ENCODE measurements at regions not wholly inside any gene's neighbourhood (a gene's known extent, or its start where the extent isn't known, plus 50 kb on each side); places are given as distances from the start of the nearest gene placed in this dataset.

GRCh38 chr1:209455145-209455544 lies 128.4 kb upstream of the CAMK1G start:
- Histone ChIP-seq H3K4me3 (no peak overlapping the region), H3K27ac (no peak overlapping the region), H3K36me3 (no peaks in the 10 kb centered on the region), H3K27me3 (peaks cover 9% of the 10 kb centered on the region), H3K4me1 (no peaks in the 10 kb centered on the region), H3K9me3 (no peaks in the 10 kb centered on the region)
- ATAC-seq: no peak
- 44 to 59% methylated on average over 3 of the region's 3 CpGs for WGBS, 2 donors (ENCODE audit: low coverage in 1 of 2)
- no peak for TF ChIP-seq POLR2AphosphoS5 (IDR thresholded peaks at IDR 0.05)
- TF ChIP-seq CTCF (IDR thresholded peaks at IDR 0.05): no peak
- no peak for TF ChIP-seq POLR2A (IDR thresholded peaks at IDR 0.05)
- no peak for TF ChIP-seq EP300 (IDR thresholded peaks at IDR 0.05)

- TF ChIP-seq POLR2AphosphoS5 (IDR thresholded peaks at IDR 0.05): no peak
- TF ChIP-seq CTCF (IDR thresholded peaks at IDR 0.05): no peak
- TF ChIP-seq POLR2A (IDR thresholded peaks at IDR 0.05): no peak
- TF ChIP-seq EP300 (IDR thresholded peaks at IDR 0.05): no peak
- H3K4me3 ChIP-seq: no peak overlapping the region
- H3K36me3 ChIP-seq: no peaks in the 10 kb centered on the region
- ATAC-seq: no peak
- no peak overlapping the region for H3K27ac ChIP-seq
- peaks cover 9% of the 10 kb centered on the region for H3K27me3 ChIP-seq
- no peaks in the 10 kb centered on the region for H3K4me1 ChIP-seq
- WGBS, 2 donors (ENCODE audit: low coverage in 1 of 2): 58 to 62% methylated on average over 5 to 6 of the region's 6 CpGs
- peaks cover 0 to 5% (median 0%) of the 10 kb centered on the region in 3 donors for H3K9me3 ChIP-seq
These were observed 127.7 kb upstream of the CAMK1G start for GRCh38 chr1:209455661-209456358.

GRCh38 chr1:209456878-209457277 lies 126.6 kb upstream of the CAMK1G start:
- no peak for ATAC-seq
- TF ChIP-seq CTCF (IDR thresholded peaks at IDR 0.05) (no peak), POLR2AphosphoS5 (IDR thresholded peaks at IDR 0.05) (no peak), EP300 (IDR thresholded peaks at IDR 0.05) (no peak), POLR2A (IDR thresholded peaks at IDR 0.05) (no peak)
- Histone ChIP-seq H3K4me3 (no peak overlapping the region), H3K4me1 (no peaks in the 10 kb centered on the region), H3K9me3 (peaks cover 0 to 13% (median 0%) of the 10 kb centered on the region in 3 donors), H3K36me3 (no peaks in the 10 kb centered on the region), H3K27me3 (peaks cover 15% of the 10 kb centered on the region), H3K27ac (no peak overlapping the region)
- WGBS, 2 donors (ENCODE audit: low coverage in 1 of 2): 67 to 75% methylated on average over 1 of the region's 1 CpG

GRCh38 chr1:209457401-209458125 lies 126.0 kb upstream of the CAMK1G start:
- TF ChIP-seq POLR2AphosphoS5 (IDR thresholded peaks at IDR 0.05): no peak
- no peak overlapping the region for H3K4me3 ChIP-seq
- WGBS, 2 donors (ENCODE audit: low coverage in 1 of 2): 53 to 77% methylated on average over 4 to 5 of the region's 6 CpGs
- no peaks in the 10 kb centered on the region for H3K4me1 ChIP-seq
- ATAC-seq: no peak
- H3K27me3 ChIP-seq: peaks cover 15% of the 10 kb centered on the region
- H3K36me3 ChIP-seq: no peaks in the 10 kb centered on the region
- H3K9me3 ChIP-seq: peaks cover 0 to 20% (median 0%) of the 10 kb centered on the region in 3 donors
- no peak overlapping the region for H3K27ac ChIP-seq

GRCh38 chr1:209458921-209459320 lies 124.6 kb upstream of the CAMK1G start:
- peaks cover 0 to 28% (median 0%) of the 10 kb centered on the region in 3 donors for H3K9me3 ChIP-seq
- no peak for ATAC-seq
- no peaks in the 10 kb centered on the region for H3K4me1 ChIP-seq
- no peak for TF ChIP-seq CTCF (IDR thresholded peaks at IDR 0.05)
- TF ChIP-seq POLR2AphosphoS5 (IDR thresholded peaks at IDR 0.05): no peak
- no peak for TF ChIP-seq POLR2A (IDR thresholded peaks at IDR 0.05)
- TF ChIP-seq EP300 (IDR thresholded peaks at IDR 0.05): no peak
- H3K27ac ChIP-seq: no peak overlapping the region
- no peaks in the 10 kb centered on the region for H3K36me3 ChIP-seq
- H3K27me3 ChIP-seq: peaks cover 15% of the 10 kb centered on the region
- 46 to 63% methylated on average over 3 of the region's 3 CpGs for WGBS, 2 donors (ENCODE audit: low coverage in 1 of 2)
- no peak overlapping the region for H3K4me3 ChIP-seq
